Sigmoid colon (tissue), 6 donors: ENCODE measurements at regions not wholly inside any gene's neighbourhood (a gene's known extent, or its start where the extent isn't known, plus 50 kb on each side); places are given as distances from the start of the nearest gene placed in this dataset.

ENCODE experiments used
- DNase-seq: peaks from one replicate; pipeline ENCODE4 v3.0.0-alpha.2; 2019
- H3K27ac ChIP-seq, 4 donors: fragments of 200-600 bp; sonication (generic); one replicate each; pipeline ENCODE4 v1.5.1; 2016 to 2019; ENCODE audit warnings: mild to moderate bottlenecking in 1 of 4
- H3K27me3 ChIP-seq, 3 donors: fragments of 200-600 bp; sonication (generic); one replicate each; pipeline ENCODE4 v1.5.1; 2019; ENCODE audit warnings: mild to moderate bottlenecking in 1 of 3
- H3K36me3 ChIP-seq, 4 donors: fragments of 200-600 bp; sonication (generic); one replicate each; pipeline ENCODE4 v1.5.1; 2016 to 2019
- H3K4me1 ChIP-seq, 4 donors: fragments of 200-600 bp; sonication (generic); one replicate each; pipeline ENCODE4 v1.5.1; 2017 to 2019
- H3K4me3 ChIP-seq, 4 donors: fragments of 200-600 bp; sonication (generic); one replicate each; pipeline ENCODE4 v1.5.1; 2017 to 2019; ENCODE audit warnings: mild to moderate bottlenecking in 2 of 4, moderate library complexity in 1 of 4
- H3K9me3 ChIP-seq, 4 donors: fragments of 200-600 bp in 3 of 4; sonication (generic) in 3 of 4; one replicate each; pipeline versions ENCODE4 v1.5.1 to v1.6.1; 2013 to 2019
- EP300 ChIP-seq, 4 donors: sonication (generic); formaldehyde crosslinking; IDR thresholded peaks; one replicate each; pipeline ENCODE4 v1.6.1; 2017; ENCODE audit warnings: antibody characterized with exemption in 4 of 4
- POLR2A ChIP-seq, 2 donors: fragments of 450-650 bp; IDR thresholded peaks; one replicate each; pipeline ENCODE4 v1.6.1; 2016; ENCODE audit warnings: antibody characterized with exemption in 2 of 2, mild to moderate bottlenecking in 2 of 2, moderate library complexity in 2 of 2
- POLR2AphosphoS5 ChIP-seq, 4 donors: sonication (generic); formaldehyde crosslinking; IDR thresholded peaks; one replicate each; pipeline ENCODE4 v1.6.1; 2017; ENCODE audit warnings: antibody characterized with exemption in 4 of 4
- WGBS, 2 donors: extraction: QIAGEN DNeasy Blood & Tissue Kit; methylation state at CpG; one replicate each; pipeline ENCODE4 v1.1.7; 2013; 5-methylcytosine and 5-hydroxymethylcytosine counted together
- intact Hi-C: fragments of 100-400 bp; cut with DNase I; formaldehyde crosslinking; loops from one replicate; pipeline ENCODE4 v1.15.1; 2023
- TF ChIP-seq, protein P1 (sequence below), 4 experiments: fragments of 450-650 bp in 3 of 4; fragments of 200-600 bp in 1 of 4; IDR thresholded peaks; one replicate each; pipeline ENCODE4 v1.5.1; 2016 to 2019; ENCODE audit warnings: antibody characterized with exemption in 4 of 4, mild to moderate bottlenecking in 3 of 4, moderate library complexity in 2 of 4
- donor health status: healthy with polysubstance abuse.
- donor health status: healthy.

DNA sequence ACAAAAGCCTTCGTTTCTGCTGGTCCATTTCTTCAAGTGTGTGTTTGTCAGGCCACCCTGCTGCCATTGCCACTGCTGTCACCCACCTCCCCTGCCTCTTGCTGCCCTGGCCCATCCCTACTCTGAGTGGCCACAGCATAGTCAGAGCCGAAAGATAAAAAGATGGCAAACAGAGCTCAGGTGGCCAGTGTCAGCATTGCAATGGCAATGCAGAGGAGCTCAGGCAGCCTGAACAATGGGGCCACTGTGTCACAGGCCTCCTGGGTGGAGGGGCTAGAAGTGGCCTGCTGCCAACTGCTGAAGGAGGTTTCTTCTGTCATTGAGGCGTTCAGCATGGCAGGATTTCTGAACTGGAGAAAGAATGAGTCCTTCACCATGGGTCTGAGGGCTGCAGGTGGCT is 137.1 kb downstream of the CSNK2A3 start:
- Histone ChIP-seq H3K27ac (no peak overlapping the region), H3K4me1 (peaks cover 0 to 48% (median 23%) of the 10 kb centered on the region in 4 donors), H3K9me3 (no peaks in the 10 kb centered on the region), H3K27me3 (no peaks in the 10 kb centered on the region), H3K4me3 (no peak overlapping the region), H3K36me3 (no peaks in the 10 kb centered on the region)
- TF ChIP-seq EP300 (IDR thresholded peaks at IDR 0.05): no peak
- TF ChIP-seq POLR2A (IDR thresholded peaks at IDR 0.05): no peak
- TF ChIP-seq, protein P1, sequence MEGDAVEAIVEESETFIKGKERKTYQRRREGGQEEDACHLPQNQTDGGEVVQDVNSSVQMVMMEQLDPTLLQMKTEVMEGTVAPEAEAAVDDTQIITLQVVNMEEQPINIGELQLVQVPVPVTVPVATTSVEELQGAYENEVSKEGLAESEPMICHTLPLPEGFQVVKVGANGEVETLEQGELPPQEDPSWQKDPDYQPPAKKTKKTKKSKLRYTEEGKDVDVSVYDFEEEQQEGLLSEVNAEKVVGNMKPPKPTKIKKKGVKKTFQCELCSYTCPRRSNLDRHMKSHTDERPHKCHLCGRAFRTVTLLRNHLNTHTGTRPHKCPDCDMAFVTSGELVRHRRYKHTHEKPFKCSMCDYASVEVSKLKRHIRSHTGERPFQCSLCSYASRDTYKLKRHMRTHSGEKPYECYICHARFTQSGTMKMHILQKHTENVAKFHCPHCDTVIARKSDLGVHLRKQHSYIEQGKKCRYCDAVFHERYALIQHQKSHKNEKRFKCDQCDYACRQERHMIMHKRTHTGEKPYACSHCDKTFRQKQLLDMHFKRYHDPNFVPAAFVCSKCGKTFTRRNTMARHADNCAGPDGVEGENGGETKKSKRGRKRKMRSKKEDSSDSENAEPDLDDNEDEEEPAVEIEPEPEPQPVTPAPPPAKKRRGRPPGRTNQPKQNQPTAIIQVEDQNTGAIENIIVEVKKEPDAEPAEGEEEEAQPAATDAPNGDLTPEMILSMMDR (IDR thresholded peaks at IDR 0.05): no peak
- TF ChIP-seq POLR2AphosphoS5 (IDR thresholded peaks at IDR 0.05): no peak
- DNase-seq: no peak
- WGBS, 2 donors: 67 to 78% methylated on average over 3 of the region's 3 CpGs
- intact Hi-C loops: no loop called here

DNA sequence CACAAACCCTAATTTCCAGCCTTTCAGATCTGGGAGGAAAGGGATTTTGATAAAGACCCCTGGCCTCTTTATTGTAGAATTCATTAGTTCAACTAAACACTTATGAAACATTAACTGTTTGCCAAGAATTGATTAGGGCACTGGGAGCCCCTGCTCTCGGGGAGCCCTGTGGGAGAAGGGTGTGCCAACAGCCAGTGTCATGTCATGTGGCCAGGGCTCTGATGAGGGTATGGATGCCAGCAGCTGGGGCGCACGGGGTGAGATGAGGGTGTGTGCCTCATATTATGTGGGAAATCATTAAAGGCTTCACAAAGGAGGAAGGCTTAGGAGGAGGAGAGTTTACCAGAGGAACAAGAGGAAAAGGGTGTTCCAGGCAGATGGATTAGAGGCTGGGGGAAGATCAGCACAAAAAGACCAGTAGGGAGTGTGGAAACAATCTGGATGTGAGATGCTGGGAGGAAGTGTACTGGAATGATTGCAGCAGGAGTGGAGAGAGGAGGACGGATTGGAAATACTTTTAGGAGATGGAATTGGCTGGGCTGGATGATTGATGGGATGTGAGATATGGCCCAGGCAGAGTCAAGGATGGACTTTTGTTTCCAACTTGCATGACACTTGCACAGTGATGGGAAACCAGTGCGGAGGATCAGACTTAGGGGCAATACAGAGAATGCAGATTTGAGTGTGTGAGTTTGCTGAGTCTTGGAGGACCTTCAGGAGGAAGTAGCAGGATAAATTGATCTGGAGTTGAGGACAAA is 137.8 kb downstream of the CSNK2A3 start:
- 85 to 87% methylated on average over 5 of the region's 5 CpGs for WGBS, 2 donors
- Histone ChIP-seq H3K4me3 (no peak overlapping the region), H3K36me3 (no peaks in the 10 kb centered on the region), H3K27me3 (no peaks in the 10 kb centered on the region), H3K9me3 (no peaks in the 10 kb centered on the region), H3K4me1 (peaks cover 0 to 47% (median 24%) of the 10 kb centered on the region in 4 donors), H3K27ac (no peak overlapping the region)
- intact Hi-C loops: no loop called here
- DNase-seq: no peak
- TF ChIP-seq EP300 (IDR thresholded peaks at IDR 0.05): no peak
- no peak for TF ChIP-seq POLR2A (IDR thresholded peaks at IDR 0.05)
- TF ChIP-seq POLR2AphosphoS5 (IDR thresholded peaks at IDR 0.05): no peak
- TF ChIP-seq, protein P1 (IDR thresholded peaks at IDR 0.05): no peak

DNA sequence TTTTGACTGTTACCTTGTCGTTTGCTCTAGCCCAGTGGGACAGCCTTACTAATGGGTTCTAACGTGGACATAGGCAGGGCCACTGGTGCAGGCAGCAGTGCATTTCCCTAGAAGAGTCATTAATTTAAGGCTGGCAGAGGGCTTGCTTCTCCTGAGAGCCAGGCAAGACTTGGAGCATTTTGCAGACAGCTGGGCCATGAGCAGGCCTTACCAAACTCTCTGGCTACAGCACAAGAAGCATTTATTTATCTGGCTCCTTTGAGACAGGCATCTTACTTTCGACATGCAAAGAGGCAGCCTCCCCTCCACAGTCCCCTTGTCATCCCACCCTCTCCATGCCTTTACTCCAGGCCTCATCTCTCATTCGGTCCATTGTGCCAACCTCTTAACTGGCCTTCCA is 139.9 kb downstream of the CSNK2A3 start:
- no peak for DNase-seq
- Histone ChIP-seq H3K4me3 (no peak overlapping the region), H3K27me3 (no peaks in the 10 kb centered on the region), H3K27ac (peak overlapping the region in 2 of 4 donors; percentile 27 to 29), H3K9me3 (no peaks in the 10 kb centered on the region), H3K36me3 (no peaks in the 10 kb centered on the region), H3K4me1 (peaks cover 0 to 34% (median 21%) of the 10 kb centered on the region in 4 donors)
- 86% methylated on average over 4 of the region's 4 CpGs for WGBS, 2 donors
- intact Hi-C loops: no loop called here
- TF ChIP-seq, protein P1 (IDR thresholded peaks at IDR 0.05): no peak
- no peak for TF ChIP-seq EP300 (IDR thresholded peaks at IDR 0.05)
- no peak for TF ChIP-seq POLR2A (IDR thresholded peaks at IDR 0.05)
- TF ChIP-seq POLR2AphosphoS5 (IDR thresholded peaks at IDR 0.05): no peak

- intact Hi-C loops: no loop called here
- Histone ChIP-seq H3K9me3 (no peaks in the 10 kb centered on the region), H3K4me3 (no peak overlapping the region), H3K27me3 (no peaks in the 10 kb centered on the region), H3K4me1 (peaks cover 0 to 39% (median 21%) of the 10 kb centered on the region in 4 donors), H3K27ac (peak overlapping the region in 3 of 4 donors; percentile 12 to 49 (median 47)), H3K36me3 (no peaks in the 10 kb centered on the region)
- DNase-seq: no peak
- TF ChIP-seq POLR2A (IDR thresholded peaks at IDR 0.05) (no peak), POLR2AphosphoS5 (IDR thresholded peaks at IDR 0.05) (no peak), EP300 (IDR thresholded peaks at IDR 0.05) (no peak)
- TF ChIP-seq, protein P1 (IDR thresholded peaks at IDR 0.05): no peak
These were observed 141.2 kb downstream of the CSNK2A3 start for GRCh38 chr11:11211888-11212287.
